ENCODE measurements at regions not wholly inside any gene's neighbourhood (a gene's known extent, or its start where the extent isn't known, plus 50 kb on each side); places are given as distances from the start of the nearest gene placed in this dataset.

DNA sequence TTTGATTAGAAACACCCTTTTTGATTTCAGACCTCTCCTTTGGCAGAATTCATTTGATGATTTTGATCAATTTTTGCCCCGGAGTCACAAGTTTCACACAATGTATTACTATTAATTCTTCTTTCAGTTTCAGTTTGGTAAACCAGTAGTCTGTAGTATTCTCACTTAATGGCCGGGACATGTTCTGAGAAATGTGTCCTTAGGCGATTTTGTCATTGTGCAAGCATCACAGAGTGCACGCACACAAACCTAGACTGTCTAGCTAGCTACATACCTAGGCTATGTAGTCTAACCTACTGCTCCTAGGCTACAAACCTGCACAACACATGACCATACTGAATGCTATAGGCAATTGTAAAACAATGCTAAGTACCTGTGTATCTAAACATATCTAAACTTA lies 662.5 kb downstream of the IRX1 start:
- TF ChIP-seq, protein P1, sequence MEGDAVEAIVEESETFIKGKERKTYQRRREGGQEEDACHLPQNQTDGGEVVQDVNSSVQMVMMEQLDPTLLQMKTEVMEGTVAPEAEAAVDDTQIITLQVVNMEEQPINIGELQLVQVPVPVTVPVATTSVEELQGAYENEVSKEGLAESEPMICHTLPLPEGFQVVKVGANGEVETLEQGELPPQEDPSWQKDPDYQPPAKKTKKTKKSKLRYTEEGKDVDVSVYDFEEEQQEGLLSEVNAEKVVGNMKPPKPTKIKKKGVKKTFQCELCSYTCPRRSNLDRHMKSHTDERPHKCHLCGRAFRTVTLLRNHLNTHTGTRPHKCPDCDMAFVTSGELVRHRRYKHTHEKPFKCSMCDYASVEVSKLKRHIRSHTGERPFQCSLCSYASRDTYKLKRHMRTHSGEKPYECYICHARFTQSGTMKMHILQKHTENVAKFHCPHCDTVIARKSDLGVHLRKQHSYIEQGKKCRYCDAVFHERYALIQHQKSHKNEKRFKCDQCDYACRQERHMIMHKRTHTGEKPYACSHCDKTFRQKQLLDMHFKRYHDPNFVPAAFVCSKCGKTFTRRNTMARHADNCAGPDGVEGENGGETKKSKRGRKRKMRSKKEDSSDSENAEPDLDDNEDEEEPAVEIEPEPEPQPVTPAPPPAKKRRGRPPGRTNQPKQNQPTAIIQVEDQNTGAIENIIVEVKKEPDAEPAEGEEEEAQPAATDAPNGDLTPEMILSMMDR (IDR thresholded peaks at IDR 0.05): no peak
- TF ChIP-seq POLR2A (IDR thresholded peaks at IDR 0.05; ENCODE audit: low read depth): no peak
- TF ChIP-seq EP300 (IDR thresholded peaks at IDR 0.05): no peak
